ENCODE measurements at regions not wholly inside any gene's neighbourhood (a gene's known extent, or its start where the extent isn't known, plus 50 kb on each side); places are given as distances from the start of the nearest gene placed in this dataset.

DNA sequence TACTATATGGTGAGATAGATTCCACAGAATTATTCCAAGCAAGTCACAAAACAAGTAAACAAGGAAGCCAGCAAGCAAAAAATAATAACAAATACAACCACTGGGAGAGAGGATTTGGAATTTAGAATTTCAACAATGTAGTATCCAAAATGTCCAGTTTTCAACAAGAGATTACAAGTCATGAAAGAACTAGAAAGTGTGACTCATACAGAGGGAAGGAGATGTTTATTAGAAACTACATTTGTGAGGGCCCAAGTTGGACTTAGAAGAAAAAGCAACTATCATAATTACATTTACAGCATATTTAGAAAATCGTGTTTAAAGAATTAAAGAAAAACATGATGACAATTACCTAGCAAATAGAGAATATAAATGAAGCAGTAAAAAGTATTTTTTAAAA is 494.6 kb upstream of the ID4 start:
- Histone ChIP-seq H4K20me1 (ENCODE audit: insufficient read depth, low read length) (no peaks in the 10 kb centered on the region), H2AFZ (replicated peaks; ENCODE audit: low read length, poor library complexity) (no peak overlapping the region), H3K4me2 (ENCODE audit: low read depth, low read length) (no peak overlapping the region), H3K27ac (ENCODE audit: insufficient read depth, low read length) (no peak overlapping the region), H3K4me1 (ENCODE audit: control insufficient read depth, insufficient read depth, low read length) (no peaks in the 10 kb centered on the region), H4K5ac (ENCODE audit: low read depth, low read length) (no peak overlapping the region), H2AK9ac (replicated peaks; ENCODE audit: low read depth, low read length, poor library complexity) (no peak overlapping the region), H3K18ac (ENCODE audit: low read depth, low read length) (no peak overlapping the region), H3K4ac (ENCODE audit: low read depth, low read length) (no peak overlapping the region), H3K9me3 (ENCODE audit: control insufficient read depth, insufficient read depth, low read length) (no peaks in the 10 kb centered on the region), H2BK5ac (ENCODE audit: low read depth, low read length, poor library complexity, severe bottlenecking) (no peak overlapping the region), H3K79me1 (ENCODE audit: low read depth in 1 of 2, low read length in 2 of 2) (no peaks in the 10 kb centered on the region), H4K91ac (ENCODE audit: insufficient read depth, low read depth, low read length) (no peak overlapping the region), H3K56ac (ENCODE audit: extremely low read depth, insufficient read depth, low read length) (no peak overlapping the region), H3K9ac (ENCODE audit: low read depth, low read length) (no peak overlapping the region), H4K8ac (ENCODE audit: low read depth in 2 of 2, low read length in 2 of 2) (no peak overlapping the region), H3K14ac (replicated peaks; ENCODE audit: low read depth, low read length) (no peak overlapping the region), H2BK20ac (ENCODE audit: low read depth, low read length) (no peak overlapping the region), H3K36me3 (ENCODE audit: control insufficient read depth, insufficient read depth, low read length) (no peaks in the 10 kb centered on the region), H3K23ac (ENCODE audit: low read depth, low read length) (no peak overlapping the region), H3K9me1 (ENCODE audit: insufficient read depth, low read length) (no peaks in the 10 kb centered on the region), H3K27me3 (ENCODE audit: control insufficient read depth, insufficient read depth, low read length) (no peaks in the 10 kb centered on the region), H2BK15ac (ENCODE audit: low read depth, low read length) (no peak overlapping the region), H2BK120ac (ENCODE audit: low read depth, low read length) (no peak overlapping the region), H2AK5ac (ENCODE audit: low read depth, low read length) (no peak overlapping the region), H3K4me3 (ENCODE audit: insufficient read depth, low read depth, low read length) (no peak overlapping the region)
- dilution Hi-C loops (cut with HindIII; ENCODE audit: low sequenced_read_pairs, unreplicated experiment) (no loop called here), in situ Hi-C loops (cut with MboI; ENCODE audit: low sequenced_read_pairs) (no loop called here), intact Hi-C loops (cut with micrococcal nuclease) (no loop called here)
- DNase-seq = no peak
- POLR2A ChIA-PET (ENCODE audit: unreplicated experiment) = no interaction called here
- CTCF ChIA-PET = no interaction called here
- TF ChIP-seq, protein P1, sequence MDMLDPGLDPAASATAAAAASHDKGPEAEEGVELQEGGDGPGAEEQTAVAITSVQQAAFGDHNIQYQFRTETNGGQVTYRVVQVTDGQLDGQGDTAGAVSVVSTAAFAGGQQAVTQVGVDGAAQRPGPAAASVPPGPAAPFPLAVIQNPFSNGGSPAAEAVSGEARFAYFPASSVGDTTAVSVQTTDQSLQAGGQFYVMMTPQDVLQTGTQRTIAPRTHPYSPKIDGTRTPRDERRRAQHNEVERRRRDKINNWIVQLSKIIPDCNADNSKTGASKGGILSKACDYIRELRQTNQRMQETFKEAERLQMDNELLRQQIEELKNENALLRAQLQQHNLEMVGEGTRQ (IDR thresholded peaks at IDR 0.05; ENCODE audit: low read depth, low read length) = no peak
- TF ChIP-seq MAFK (IDR thresholded peaks at IDR 0.05; ENCODE audit: low read depth, low read length) (no peak), CEBPB (IDR thresholded peaks at IDR 0.05; ENCODE audit: low read depth, low read length) (no peak), POLR2A (IDR thresholded peaks at IDR 0.05; ENCODE audit: low read depth, low read length) (no peak), RCOR1 (IDR thresholded peaks at IDR 0.05; ENCODE audit: insufficient replicate concordance, low read length) (no peak)
- no TSS peak for BruUV-seq (replicated peaks)
- no peak for ATAC-seq (ENCODE audit: low read depth)
- no CpG with 5 or more reads among the region's 1 CpG for WGBS, 2 experiments (ENCODE audit: extremely low coverage in 2 of 2, insufficient read length in 1 of 2)

Data from IMR-90 (cell line).